ENCODE measurements at regions not wholly inside any gene's neighbourhood (a gene's known extent, or its start where the extent isn't known, plus 50 kb on each side); places are given as distances from the start of the nearest gene placed in this dataset.
"Not testable (repeated sequence)": the region's sequence is repeated elsewhere in the genome, so short reads cannot be mapped to it uniquely, and the experiment has no call there.

GRCh38 chrX:19213610-19214152 lies 91.4 kb upstream of the ADGRG2 start:
- no peaks in the 10 kb centered on the region for H3K9me3 ChIP-seq
- H3K27ac ChIP-seq = no peak overlapping the region
- DNase-seq = no peak
- no peaks in the 10 kb centered on the region for H3K27me3 ChIP-seq (ENCODE audit: insufficient read depth in 3 of 3, low read length in 2 of 3)
- WGBS, 3 donors = 70 to 85% (median 81%) methylated on average over 1 of the region's 1 CpG
- ATAC-seq = no peak
- no peak overlapping the region for H3K4me3 ChIP-seq
- TF ChIP-seq CTCF (IDR thresholded peaks at IDR 0.05) = no peak
- no peaks in the 10 kb centered on the region for H3K4me1 ChIP-seq
- H3K36me3 ChIP-seq (ENCODE audit: insufficient read depth in 1 of 2, low read depth in 1 of 2) = no peaks in the 10 kb centered on the region
- intact Hi-C loops (cut with DNase I) = no loop called here

GRCh38 chrX:19214311-19214710 lies 92.0 kb upstream of the ADGRG2 start:
- Histone ChIP-seq H3K4me1 (no peaks in the 10 kb centered on the region), H3K9me3 (no peaks in the 10 kb centered on the region), H3K4me3 (no peak overlapping the region), H3K36me3 (ENCODE audit: insufficient read depth in 1 of 2, low read depth in 1 of 2) (no peaks in the 10 kb centered on the region), H3K27ac (no peak overlapping the region), H3K27me3 (ENCODE audit: insufficient read depth in 3 of 3, low read length in 2 of 3) (no peaks in the 10 kb centered on the region)
- no peak for TF ChIP-seq CTCF (IDR thresholded peaks at IDR 0.05)
- no peak for DNase-seq
- intact Hi-C loops (cut with DNase I) = no loop called here
- WGBS, 3 donors = 37 to 50% (median 45%) methylated on average over 7 of the region's 7 CpGs
- ATAC-seq = no peak

- peaks cover 0 to 13% (median 0%) of the 10 kb centered on the region in 3 donors for H3K27me3 ChIP-seq (ENCODE audit: insufficient read depth in 3 of 3, low read length in 2 of 3)
- H3K27ac ChIP-seq = no peak overlapping the region
- no peaks in the 10 kb centered on the region for H3K4me1 ChIP-seq
- H3K9me3 ChIP-seq = peaks cover 6% of the 10 kb centered on the region
- DNase-seq (no peak), ATAC-seq (no peak)
- WGBS, 3 donors = 57 to 62% (median 58%) methylated on average over 6 to 7 of the region's 7 CpGs
- H3K4me3 ChIP-seq = no peak overlapping the region
- intact Hi-C loops (cut with DNase I) = no loop called here
- H3K36me3 ChIP-seq (ENCODE audit: insufficient read depth in 1 of 2, low read depth in 1 of 2) = no peaks in the 10 kb centered on the region
- TF ChIP-seq CTCF (IDR thresholded peaks at IDR 0.05) = no peak
Measured at GRCh38 chrX:19225909-19226308, 103.6 kb upstream of the ADGRG2 start.

- H3K4me1 ChIP-seq; H3K9me3 ChIP-seq; H3K4me3 ChIP-seq; ATAC-seq; DNase-seq; H3K36me3 ChIP-seq (ENCODE audit: insufficient read depth in 1 of 2, low read depth in 1 of 2); intact Hi-C loops (cut with DNase I); H3K27me3 ChIP-seq (ENCODE audit: insufficient read depth in 3 of 3, low read length in 2 of 3); H3K27ac ChIP-seq: not testable (repeated sequence)
- WGBS, 3 donors = 84 to 93% (median 93%) methylated on average over 4 of the region's 4 CpGs
Measured at GRCh38 chrX:19229896-19230295, 107.6 kb upstream of the ADGRG2 start.

GRCh38 chrX:19237901-19238300 lies 105.8 kb upstream of the PDHA1 start:
- WGBS, 3 donors = 62 to 67% (median 62%) methylated on average over 3 of the region's 3 CpGs
- DNase-seq (no peak), ATAC-seq (no peak)
- H3K27me3 ChIP-seq (ENCODE audit: insufficient read depth in 3 of 3, low read length in 2 of 3) = peaks cover 0 to 4% (median 0%) of the 10 kb centered on the region in 3 donors
- intact Hi-C loops (cut with DNase I) = no loop called here
- H3K9me3 ChIP-seq = peaks cover 9% of the 10 kb centered on the region
- H3K4me3 ChIP-seq = no peak overlapping the region
- no peak overlapping the region for H3K27ac ChIP-seq
- H3K4me1 ChIP-seq = no peaks in the 10 kb centered on the region
- H3K36me3 ChIP-seq (ENCODE audit: insufficient read depth in 1 of 2, low read depth in 1 of 2) = no peaks in the 10 kb centered on the region
- no peak for TF ChIP-seq CTCF (IDR thresholded peaks at IDR 0.05)

All from psoas muscle (tissue), 7 donors.